Breast epithelium (tissue), 3 donors: ENCODE measurements at regions not wholly inside any gene's neighbourhood (a gene's known extent, or its start where the extent isn't known, plus 50 kb on each side); places are given as distances from the start of the nearest gene placed in this dataset.

Source experiments
- CTCF ChIP-seq, 3 donors: fragments of 450-650 bp; IDR thresholded peaks; one replicate each; pipeline ENCODE4 v1.5.1; 2016 to 2017; ENCODE audit warnings: antibody characterized with exemption in 3 of 3, mild to moderate bottlenecking in 3 of 3, moderate library complexity in 3 of 3
- POLR2A ChIP-seq: fragments of 450-650 bp; IDR thresholded peaks from one replicate; pipeline ENCODE4 v1.6.1; 2016; ENCODE audit warnings: antibody characterized with exemption, mild to moderate bottlenecking, moderate library complexity
- POLR2AphosphoS5 ChIP-seq, 3 donors: sonication (generic); formaldehyde crosslinking; IDR thresholded peaks; one replicate each; pipeline ENCODE4 v1.6.1; 2017; ENCODE audit warnings: antibody characterized with exemption in 3 of 3

- TF ChIP-seq POLR2AphosphoS5 (IDR thresholded peaks at IDR 0.05) (no peak), POLR2A (no peak), CTCF (IDR thresholded peaks at IDR 0.05) (no peak)
Measured at GRCh38 chr2:111689174-111689573, 194.8 kb downstream of the ANAPC1 start.
